ENCODE measurements at regions not wholly inside any gene's neighbourhood (a gene's known extent, or its start where the extent isn't known, plus 50 kb on each side); places are given as distances from the start of the nearest gene placed in this dataset.
"Not testable (repeated sequence)": the region's sequence is repeated elsewhere in the genome, so short reads cannot be mapped to it uniquely, and the experiment has no call there.

DNA sequence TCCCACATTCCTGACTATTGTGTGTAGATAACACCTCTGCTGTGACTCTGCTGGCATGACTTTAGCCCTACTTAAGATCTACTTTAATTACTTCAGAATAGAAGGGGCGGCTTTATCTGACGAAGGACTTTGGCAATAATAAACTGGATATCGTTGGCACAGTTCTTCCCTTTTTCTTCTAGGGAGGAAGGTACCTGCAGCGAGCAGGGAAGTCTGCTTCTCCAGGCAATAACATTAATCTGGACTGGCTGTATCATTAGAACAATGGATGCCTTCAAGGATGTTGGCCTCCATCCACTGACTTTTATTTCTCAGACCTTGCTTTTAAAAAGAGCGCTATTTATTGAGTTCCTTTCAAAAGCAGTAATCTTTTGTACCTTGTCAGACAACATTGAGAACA lies 172.6 kb upstream of the THSD7A start:
- DNase-seq (ENCODE audit: low read depth): no peak

DNA sequence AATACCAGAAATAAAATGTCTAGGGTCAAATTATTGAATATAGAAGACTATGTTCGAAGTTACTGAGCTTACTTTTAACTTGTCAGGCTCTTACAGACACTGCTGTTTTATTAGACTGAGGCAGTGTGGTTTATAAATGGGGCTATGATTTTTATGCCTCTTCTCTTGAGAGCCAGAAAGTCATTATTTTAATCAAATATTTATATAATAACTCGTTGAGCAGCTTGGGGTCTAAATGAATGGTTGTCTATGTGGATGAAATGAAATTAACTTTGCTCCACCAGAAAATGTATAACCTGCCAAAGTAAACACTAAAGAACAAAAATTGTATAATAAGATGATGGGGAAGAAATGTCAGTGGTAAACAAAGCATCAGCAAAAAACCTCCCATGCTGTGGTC lies 175.6 kb upstream of the THSD7A start:
- DNase-seq (ENCODE audit: low read depth): no peak

DNA sequence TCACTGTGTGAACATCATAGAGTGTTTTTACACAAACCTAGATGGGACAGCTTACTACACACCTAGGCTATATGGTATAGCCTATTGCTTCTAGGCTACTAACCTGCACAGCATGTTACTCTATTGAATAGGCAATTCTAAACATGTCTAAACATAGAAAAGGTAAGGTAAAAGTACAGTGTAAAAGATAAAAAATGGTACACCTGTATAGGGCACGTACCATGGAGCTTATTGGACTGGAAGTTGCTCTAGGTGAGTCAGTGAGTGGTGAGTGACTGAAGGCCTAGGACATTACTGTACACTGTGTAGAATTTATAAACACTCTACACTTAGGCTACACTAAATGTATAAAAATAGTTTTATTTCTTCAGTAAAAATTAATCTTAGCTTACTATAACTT lies 182.0 kb upstream of the THSD7A start:
- no peak for DNase-seq (ENCODE audit: low read depth)

DNA sequence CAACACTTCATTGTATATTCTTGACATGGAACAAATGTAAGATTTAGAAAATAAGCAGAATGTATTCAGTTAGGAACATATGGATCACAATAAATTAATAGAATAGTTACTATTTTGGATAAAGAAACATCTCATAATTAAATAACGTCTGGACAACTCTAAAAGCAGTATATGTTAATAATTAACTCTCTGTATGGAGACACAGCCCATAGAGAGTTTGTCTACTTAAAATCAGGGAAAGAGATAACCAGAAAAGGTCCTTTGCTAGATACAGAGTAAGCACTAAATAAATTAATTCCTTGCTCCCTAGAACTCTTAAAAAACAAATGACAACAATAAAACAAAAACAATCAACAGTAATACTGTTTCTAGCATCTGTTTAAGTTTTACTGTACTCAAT lies 184.4 kb upstream of the THSD7A start:
- no peak for DNase-seq (ENCODE audit: low read depth)

DNA sequence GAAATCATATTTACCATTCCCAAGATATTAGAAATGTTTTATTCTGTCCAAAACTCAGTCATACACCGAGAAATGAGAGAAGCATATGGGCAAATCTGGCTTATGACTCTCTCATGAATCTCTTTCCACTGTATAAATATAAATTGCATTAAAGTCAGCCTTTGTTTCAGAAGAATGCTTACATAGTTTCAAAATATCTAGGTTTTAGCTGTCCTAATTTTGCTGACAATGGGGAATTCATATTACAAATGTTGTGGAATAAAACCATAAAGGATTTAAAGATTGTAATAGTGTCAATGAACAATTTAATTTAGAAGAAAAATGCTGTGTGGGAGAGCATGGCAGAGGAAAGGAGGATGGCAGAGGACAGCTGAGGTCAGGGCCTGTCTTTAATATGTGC lies 185.0 kb upstream of the THSD7A start:
- DNase-seq (ENCODE audit: low read depth): no peak

DNA sequence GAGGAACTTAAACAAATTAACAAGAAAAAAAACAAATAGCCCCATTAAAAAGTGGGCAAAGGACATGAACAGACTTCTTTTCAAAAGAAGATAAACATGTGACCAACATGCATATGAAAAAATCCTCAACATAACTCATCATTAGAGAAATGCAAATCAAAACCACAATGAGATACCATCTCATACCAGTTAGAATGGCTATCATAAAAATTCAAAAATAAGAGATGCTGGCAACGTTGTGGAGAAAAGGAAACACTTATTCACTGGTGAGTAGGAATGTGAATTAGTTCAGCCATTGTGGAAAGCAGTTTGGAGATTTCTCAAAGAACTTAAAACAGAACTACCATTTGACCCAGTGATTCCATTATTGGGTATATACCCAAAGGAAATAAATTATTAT lies 189.1 kb upstream of the TMEM106B start:
- not testable (repeated sequence) for DNase-seq (ENCODE audit: low read depth)

DNA sequence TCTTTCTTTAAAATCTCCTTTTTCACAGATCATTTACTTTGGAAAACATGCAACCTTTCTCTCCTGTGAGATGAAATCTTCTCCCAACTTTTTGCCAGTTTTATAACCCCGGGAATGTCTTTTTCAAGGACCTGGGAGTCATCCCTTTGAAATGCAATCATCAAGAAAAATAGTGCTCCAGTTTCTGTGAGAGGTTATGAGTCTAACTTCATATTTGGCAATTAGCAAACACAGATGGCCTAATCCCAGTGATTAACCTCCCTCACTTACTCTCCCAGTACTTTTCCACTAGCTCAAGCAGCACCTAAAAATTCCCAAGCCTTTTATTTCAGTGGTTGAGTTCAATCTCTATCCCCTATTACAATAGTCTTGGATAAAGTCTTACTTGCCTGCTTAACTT lies 185.8 kb upstream of the TMEM106B start:
- DNase-seq (ENCODE audit: low read depth): no peak

DNA sequence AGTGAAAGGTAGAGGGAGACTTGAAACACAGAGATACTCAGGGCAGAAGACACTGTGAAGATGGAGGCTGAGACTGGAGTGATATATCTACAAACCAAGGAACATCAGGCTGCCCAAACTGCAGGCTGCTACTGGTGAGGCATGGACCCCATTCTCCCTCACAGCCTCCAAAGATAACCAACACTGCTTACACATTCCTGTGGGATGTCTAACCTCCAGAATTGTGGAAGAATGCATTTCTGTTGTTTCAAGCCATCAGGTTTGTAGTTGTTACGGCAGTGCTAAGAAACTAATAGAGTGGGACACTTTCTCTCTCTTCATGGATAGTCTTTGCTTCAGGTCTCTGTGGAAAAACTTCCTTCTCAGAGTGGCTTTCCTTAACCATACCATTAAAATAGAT lies 182.6 kb upstream of the TMEM106B start:
- DNase-seq (ENCODE audit: low read depth): no peak

DNA sequence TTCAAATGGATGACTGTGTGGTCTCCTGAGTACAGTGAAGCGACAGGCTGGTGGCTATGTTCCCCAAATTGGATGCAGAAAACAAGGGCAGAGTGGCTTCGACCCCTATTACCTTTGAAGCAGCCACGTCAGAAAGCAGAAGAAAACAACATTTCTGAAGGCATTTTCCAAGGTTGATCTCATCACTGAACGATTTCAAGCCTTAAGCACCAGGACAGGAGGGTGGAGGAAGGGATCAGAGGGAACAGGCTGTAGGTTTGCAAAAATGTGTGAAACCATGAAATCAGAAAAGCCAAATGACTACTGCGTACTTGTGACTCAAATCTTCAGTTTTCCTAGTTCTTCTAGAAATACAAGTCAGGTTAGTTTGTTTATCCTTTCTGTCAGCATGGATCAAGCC lies 181.0 kb upstream of the TMEM106B start:
- DNase-seq (ENCODE audit: low read depth): no peak

DNA sequence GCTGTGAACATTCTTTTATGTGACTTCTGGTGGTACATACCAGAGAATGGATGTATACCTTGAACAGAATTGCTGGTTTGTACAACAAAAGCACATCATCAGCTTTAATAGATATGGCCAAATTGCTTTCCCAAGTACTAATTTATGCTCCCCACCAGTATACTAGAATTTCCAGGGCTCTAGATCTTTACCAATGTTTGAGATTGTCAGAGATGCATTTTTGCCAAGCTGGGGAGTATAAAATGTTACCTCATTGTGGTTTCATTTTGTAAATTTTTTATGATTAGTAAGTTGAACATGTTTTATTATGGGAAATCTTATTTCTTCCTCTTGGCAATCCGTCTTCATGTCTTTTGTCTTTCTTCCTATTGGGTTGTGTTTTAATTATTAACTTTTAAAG lies 179.9 kb upstream of the TMEM106B start:
- no peak for DNase-seq (ENCODE audit: low read depth)

DNA sequence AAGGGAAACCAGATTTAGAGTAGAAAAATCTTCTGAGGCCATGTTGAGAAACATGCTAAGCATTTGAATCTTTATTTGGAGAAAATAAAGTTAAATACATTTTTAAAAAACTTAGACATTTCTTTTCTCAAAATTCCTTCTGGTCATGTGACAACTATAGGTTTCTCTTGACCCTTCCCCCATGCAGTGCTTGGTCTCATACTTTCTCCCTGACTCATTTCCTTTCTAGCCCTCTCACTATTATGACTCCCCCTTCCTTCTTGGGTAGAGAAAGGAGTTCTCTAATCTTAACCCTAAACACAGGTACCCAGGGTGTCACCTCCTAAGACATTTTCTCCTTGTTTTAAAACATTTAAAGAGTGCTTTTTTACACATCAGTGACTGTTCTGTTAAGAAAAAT lies 179.5 kb upstream of the TMEM106B start:
- DNase-seq (ENCODE audit: low read depth): no peak

DNA sequence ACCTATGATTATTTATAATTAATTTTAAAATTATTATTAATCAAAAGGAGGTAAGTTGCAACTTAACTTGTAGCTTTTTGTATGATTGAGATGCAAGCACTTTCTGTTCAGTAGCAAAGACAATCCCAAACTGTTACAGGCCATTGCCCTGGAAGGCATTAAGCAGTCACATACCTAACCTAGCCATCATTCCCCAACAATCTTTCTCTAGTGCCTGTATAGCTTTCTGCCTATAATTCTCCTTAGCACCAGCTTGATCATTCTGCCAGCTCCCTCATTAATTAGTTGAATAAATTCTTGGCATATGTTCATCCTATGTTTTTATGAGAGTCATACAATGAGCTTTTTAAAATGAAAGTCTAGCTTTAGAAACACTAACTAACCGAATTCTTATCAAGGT lies 178.9 kb upstream of the TMEM106B start:
- DNase-seq (ENCODE audit: low read depth): no peak

DNA sequence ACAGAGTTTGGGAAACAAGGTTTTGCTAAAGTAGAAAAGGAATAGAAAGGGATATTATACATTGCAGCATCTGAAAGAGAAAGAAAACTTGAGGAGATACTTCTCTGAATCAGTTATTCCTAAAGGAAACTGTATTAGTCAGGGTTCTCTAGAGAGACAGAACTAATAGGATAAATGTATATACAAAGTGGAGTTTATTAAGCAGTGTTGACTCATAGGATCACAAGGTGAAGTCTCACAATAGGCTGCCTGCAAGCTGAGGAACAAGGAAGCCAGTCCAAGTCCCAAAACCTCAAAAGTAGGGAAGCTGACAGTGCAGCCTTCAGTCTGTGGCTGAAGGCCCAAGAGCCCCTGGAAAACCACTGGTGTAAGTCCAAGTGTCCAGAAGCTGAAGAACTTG lies 167.6 kb upstream of the TMEM106B start:
- DNase-seq (ENCODE audit: low read depth): not testable (repeated sequence)

DNA sequence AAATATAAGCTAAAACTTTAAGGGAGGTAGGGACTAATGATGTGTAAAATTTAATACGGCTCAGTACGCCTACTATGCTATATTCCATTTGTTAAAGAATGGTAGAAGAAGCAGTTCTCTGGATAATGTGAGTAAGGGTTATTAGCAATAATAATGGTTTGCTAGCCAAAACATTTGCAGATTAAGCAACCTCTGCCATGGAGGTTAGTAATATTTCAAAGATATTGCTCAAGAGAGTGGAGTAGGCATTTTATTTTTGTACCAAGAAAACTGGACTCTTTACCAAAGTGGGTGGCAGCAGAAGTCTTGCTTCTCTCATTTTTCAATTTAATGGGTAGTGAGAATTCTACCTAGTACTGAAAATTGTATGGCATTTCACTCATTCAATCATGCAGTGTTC lies 158.9 kb upstream of the TMEM106B start:
- DNase-seq (ENCODE audit: low read depth): no peak

DNA sequence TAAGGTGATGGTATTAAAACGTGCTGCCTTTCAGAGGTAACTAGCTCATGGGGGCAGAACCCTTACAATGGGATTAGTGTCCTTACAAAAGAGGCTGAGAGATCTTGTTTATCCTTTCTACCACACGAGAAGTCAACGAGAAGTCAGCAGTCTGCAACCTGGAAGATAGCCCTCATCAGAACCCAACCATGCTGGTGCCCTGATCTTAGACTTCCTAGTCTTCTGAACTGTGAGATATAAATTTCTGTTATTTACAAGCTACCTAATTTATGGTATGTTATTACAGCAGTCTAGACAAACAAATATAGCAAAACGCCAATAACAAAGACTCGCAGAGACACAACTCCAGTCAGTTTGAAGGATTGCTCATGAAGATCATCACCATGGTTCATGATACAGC lies 157.5 kb upstream of the TMEM106B start:
- DNase-seq (ENCODE audit: low read depth): no peak

DNA sequence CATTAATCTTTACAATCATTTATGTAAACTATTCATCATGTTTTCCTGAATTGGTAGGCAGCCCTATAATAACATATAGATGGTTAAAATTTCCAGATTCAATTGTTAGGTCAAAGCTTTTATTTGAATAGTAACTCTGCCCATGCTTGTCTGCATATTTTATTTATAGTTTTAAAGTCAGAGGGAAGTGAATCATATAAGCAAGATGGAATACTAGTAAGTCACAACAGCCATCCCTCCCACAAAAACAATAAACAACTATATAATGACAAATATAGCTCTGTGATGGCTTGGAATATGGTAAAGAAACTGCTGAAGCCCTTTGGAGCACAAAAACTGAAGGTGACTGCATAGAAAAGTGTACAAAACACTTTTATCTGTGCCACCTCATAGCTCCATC lies 156.3 kb upstream of the TMEM106B start:
- DNase-seq (ENCODE audit: low read depth): no peak

DNA sequence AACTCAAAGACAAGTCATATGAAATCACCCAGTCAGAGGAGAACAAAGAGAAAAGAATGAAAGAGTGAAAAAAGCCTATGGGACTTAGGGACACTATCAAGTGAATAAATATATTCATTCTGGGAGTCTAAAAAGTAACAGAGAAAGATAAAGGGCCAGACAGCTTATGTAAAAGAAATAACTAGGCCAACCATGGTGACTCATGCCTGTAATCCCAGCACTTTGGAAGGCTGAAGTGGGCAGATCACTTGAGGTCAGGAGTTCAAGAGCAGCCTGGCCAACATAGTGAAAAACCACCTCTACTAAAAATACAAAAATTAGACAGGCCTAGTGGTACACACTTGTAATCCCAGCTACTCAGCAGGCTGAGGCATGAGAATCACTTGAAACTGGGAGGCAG lies 154.7 kb upstream of the TMEM106B start:
- no peak for DNase-seq (ENCODE audit: low read depth)

DNA sequence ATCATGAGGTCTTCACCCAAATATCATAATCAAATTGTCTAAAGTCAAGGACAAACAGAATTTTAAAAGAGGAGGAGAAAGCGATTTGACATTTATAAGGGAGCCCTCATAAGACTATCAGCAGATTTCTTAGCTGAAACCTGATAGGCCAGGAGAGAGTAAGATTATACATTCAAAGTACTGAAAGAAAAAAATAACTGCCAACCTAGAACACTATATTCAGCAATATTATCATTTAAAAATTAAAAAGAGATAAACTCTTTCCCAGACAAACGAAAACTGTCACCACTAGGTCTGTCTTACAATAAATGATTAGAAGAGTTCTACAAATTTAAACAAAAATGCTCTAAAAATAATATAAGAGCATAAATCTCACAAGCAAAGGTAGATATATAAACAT lies 154.1 kb upstream of the TMEM106B start:
- DNase-seq (ENCODE audit: low read depth): no peak

DNA sequence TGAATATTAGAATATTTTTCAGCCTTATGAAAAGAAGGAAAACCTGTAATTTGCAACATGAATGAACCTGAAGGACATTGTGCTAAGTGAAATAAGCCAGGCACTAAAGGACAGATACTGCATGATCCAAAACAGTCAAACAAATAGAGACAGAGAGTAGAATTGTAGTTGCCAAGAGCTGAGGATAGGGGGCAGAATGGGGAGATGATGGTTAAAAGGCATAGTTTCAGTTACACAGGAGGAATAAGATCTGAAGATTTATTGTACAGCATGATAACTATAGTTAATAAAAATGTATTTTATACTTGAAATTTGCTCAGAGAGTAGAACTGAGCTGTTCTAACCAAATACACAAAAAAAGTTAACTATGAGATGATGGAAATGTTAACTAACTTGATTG lies 149.0 kb upstream of the TMEM106B start:
- no peak for DNase-seq (ENCODE audit: low read depth)

DNA sequence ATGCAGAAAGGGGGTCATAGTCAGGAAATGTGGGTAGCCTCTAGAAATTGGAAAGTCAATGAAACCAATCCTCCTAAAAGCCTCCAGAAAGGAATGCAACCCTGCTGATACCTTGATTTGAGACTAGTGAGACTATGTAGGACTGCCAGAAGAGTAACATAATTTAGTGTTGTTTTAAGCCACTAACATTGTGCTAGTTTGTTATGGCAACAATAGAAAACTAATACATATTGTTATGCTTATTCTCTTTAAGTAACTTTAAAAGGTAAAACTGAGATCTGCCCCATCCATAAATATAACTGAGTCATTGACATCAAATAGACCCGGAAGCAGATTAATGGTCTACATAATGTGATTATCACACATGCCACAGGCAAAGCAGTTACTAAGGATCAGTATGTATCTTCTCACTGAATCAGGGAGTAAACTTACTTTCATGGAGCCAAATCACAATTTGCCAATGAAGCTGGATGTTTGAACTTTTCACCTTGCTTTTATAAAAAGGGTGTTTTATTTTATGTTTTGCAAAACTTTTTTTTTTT lies 146.4 kb upstream of the TMEM106B start:
- DNase-seq (ENCODE audit: low read depth): no peak

DNA sequence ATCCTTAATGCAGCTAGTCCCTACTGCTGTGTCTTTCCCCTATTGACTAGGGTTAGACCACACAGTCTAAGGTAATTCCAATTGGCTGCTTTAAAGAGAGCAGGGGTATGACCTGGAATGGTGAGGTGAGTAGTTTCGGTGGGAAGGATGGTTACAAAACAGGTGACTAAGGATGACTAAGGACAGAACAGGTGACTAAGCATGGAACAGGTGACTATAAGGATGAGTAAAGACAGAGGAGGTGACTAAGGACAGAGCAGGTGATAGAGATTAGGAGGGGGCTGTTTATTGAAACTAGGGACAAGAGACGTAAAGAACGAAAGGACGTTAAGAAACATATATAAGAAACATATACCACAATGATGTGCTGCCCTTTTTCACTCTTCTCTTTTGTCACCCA lies 145.1 kb upstream of the TMEM106B start:
- no peak for DNase-seq (ENCODE audit: low read depth)

DNA sequence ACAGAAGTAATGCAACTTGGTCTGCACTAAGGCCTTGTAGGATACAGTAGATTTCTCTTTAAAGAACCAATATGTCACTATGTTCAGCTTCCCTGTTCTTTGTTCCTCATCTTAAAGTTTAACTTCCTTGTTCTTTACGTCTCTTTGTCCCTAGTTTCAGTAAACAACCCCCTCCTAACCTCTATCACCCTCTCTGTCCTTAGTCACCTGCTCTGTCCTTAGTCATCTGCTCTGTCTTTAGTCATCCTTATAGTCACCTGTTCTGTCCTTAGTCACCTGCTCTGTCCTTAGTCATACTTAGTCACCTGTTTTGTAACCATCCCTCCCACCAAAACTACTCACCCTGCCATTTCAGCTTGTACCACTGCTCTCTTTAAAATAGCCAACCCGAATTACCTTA lies 144.6 kb upstream of the TMEM106B start:
- DNase-seq (ENCODE audit: low read depth): no peak

DNA sequence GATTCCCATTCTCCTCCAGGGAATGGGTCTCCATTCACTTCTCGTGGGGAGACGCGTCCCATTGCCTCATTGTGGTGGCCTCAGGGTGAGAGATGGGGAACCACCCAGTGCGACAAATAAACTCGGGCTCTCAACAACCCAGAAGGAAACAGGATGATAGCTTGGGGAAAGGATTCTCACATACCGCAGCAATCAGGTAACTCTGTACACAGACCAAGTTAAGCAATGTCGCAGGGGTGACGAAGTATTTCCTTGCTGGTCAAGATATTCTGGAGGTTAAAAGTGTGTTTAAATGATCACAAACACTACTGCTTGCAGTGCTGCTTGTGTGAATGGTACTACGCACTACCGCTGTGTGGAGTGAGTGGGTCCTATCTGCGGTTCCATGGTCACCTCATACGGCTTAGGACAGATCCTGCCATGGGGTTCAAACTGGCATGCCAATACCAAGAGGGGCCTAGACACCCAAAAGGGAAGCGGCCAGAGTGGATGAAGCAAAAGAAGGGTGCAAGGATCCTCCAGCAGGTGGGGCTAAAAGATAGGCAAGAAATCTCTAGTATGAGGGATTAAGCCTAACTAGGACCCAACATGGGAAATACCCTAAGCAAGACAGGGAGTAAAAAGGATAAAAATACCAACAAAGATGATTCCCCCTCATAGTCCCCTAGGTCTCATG lies 143.8 kb upstream of the TMEM106B start:
- DNase-seq (ENCODE audit: low read depth): no peak

DNA sequence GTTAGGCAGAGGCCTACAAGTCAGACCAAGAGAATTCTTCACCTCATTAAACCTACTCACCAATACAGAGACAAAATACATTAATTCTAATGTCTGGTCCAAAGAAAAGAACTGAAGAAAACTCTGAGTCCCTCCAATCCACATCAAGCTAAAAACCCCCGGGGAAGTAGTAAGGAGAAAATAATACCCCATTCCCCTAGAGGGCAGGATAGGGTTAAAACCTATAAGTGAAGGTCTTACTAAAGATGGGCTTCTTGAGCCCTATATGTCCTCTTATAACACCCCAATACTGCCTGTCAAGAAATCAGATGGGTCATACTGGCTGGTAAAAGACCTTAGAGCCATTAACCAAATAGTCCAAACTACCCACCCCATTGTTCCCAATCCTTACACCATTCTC lies 141.3 kb upstream of the TMEM106B start:
- DNase-seq (ENCODE audit: low read depth): no peak

DNA sequence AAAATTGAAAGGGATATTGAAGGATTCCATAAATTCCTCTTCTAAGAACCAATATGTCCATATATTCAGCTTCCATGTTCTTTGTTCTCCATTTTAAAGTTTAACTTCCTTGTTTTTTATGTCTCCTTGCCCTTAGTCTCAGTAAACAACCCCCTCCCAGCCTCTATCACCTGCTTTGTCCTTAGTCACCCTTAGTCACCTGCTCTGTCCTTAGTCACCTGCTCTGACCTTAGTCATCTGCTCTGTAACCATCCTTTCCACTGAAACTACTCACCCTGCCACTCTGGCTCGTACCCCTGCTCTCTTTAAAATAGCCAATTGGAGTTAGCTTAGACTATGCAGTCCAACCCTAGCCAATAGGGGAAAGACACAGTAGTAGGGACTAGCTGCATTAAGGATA lies 136.2 kb upstream of the TMEM106B start:
- no peak for DNase-seq (ENCODE audit: low read depth)
